ENCODE measurements at regions not wholly inside any gene's neighbourhood (a gene's known extent, or its start where the extent isn't known, plus 50 kb on each side); places are given as distances from the start of the nearest gene placed in this dataset.
A peak's percentile ranks its signal among the peaks of the same experiment; 100 is the strongest.

GRCh38 chr9:80070071-80070742 lies 498.4 kb downstream of the TLE4 start:
- DNase-seq (ENCODE audit: low spot score) = no peak

GRCh38 chr9:80066931-80067330 lies 495.2 kb downstream of the TLE4 start:
- peak; percentile 43 for DNase-seq (ENCODE audit: low spot score)

DNA sequence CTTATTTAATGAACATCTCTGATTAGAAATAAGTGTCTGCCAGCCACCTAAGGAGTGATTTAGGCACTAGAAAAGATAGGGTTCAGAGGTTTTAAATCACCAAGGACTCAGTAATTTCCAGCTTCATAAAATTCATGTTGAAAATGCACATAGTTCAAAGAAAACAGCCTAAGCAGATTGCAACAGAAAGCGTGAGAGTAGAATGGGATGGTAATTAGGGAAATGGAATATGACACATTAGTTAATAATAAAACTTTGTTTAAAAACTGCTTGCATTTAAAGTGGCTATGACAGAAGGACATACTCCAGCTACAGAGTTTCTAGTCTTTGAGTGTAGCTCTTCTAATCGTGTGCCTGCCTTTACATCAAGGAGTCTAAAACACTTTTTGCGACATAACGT lies 490.8 kb downstream of the TLE4 start:
- DNase-seq (ENCODE audit: low spot score) = no peak

DNA sequence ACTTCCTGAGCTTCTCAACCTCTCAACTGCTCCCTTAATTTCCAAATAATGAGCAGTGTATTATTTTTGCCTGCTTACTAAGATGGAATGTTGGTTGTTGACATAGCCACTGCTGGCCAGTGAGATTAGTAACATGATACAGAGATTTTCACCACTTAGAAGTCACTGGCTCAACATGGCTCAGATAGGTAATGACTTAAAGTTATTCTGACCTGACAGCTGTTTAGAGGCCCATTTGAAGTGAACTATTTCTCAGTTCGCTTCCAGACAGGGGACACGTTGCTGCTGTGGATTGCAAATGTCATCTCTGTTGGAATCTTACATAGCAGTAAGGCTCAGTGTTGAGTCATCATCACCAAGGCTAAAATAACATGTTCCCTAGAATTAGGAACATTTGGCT lies 490.2 kb downstream of the TLE4 start:
- DNase-seq (ENCODE audit: low spot score) = peak; percentile 25

- no peak for DNase-seq (ENCODE audit: low spot score)
Measured at GRCh38 chr9:80061096-80061495, 489.3 kb downstream of the TLE4 start.

GRCh38 chr9:80059979-80060378 lies 488.2 kb downstream of the TLE4 start:
- no peak for DNase-seq (ENCODE audit: low spot score)

GRCh38 chr9:80059191-80059590 lies 487.4 kb downstream of the TLE4 start:
- DNase-seq (ENCODE audit: low spot score) = no peak

DNA sequence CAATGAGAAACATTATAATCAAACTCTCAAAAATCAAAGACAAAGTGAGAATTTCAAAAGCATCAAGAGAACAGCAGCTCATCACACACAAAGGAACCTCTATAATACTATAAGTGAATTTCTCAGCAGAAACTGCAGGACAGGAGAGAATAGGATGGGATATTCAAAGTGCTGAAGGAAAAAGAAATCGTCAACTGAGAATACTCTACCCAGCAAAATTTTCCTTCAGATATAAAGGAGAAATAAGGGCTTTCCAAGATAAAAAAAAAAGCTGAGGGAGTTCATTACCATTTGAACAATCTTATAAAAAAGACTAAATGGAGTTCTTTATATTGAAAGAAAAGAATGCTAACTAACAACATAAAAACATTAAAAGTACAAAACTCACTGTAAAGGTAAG lies 481.1 kb downstream of the TLE4 start:
- no peak for DNase-seq (ENCODE audit: low spot score)

- DNase-seq (ENCODE audit: low spot score) = no peak
Measured at GRCh38 chr9:80049096-80049782, 477.5 kb downstream of the TLE4 start.

DNA sequence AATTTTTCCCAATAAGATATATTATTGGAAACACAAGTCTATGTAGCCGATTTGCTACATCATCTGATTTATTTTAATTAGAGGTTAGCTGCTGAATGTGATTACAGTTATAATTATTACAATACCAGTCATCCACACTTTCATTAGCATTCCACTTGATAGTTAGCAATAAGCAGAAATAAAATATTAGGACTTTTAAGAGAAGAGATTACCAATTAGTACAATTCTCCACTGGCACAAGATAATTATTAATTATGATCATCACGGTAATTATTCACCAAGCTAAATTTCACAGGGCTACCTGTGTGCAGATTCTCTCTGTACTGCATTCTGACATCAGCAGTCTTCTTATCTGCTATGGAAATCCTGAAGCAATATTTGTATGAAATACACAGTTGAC lies 474.7 kb downstream of the TLE4 start:
- DNase-seq (ENCODE audit: low spot score) = no peak

GRCh38 chr9:80041821-80042220 lies 470.1 kb downstream of the TLE4 start:
- no peak for DNase-seq (ENCODE audit: low spot score)

DNA sequence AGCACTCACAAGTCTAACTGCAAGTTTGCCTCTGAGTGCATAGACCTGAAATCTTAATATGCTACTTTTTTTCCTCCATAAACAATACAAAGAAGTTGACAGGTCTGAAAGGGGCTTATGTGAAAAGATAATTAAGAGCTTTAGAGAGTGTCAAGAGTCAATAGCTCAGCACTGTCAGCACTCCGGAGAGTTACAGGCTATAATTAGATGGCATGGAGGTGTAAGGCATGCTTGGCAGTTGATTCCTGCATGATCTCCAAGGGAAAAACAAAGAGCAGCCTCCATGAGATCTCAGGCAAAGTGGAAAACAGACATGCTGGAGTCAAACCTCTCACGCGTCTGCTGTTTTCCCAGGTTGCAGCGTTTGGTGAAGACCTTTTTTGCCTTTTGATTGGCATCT lies 468.7 kb downstream of the TLE4 start:
- DNase-seq (ENCODE audit: low spot score) = no peak

- no peak for DNase-seq (ENCODE audit: low spot score)
Measured at GRCh38 chr9:80030801-80031200, 459.0 kb downstream of the TLE4 start.

DNA sequence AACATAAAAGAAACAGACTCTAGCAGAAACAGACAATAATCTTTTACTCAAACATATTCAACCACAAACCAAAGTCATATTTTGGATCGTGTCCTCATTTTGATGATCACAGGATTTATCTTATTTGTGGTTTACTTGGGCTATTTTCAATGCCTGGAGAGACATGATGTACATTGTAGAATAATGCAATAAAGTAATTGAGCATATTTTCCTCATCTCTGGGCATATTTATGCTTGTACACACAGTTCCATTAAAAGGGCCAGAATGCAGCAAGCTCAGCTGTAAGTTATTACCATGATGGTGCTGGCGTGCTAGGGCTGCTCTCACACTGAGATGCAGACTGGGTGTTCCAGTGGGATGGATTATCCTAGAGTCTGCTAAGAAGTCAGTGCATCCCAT lies 456.7 kb downstream of the TLE4 start:
- DNase-seq (ENCODE audit: low spot score) = peak; percentile 31

GRCh38 chr9:80025796-80026520 lies 454.2 kb downstream of the TLE4 start:
- no peak for DNase-seq (ENCODE audit: low spot score)

GRCh38 chr9:80025131-80025530 lies 453.4 kb downstream of the TLE4 start:
- DNase-seq (ENCODE audit: low spot score) = no peak

DNA sequence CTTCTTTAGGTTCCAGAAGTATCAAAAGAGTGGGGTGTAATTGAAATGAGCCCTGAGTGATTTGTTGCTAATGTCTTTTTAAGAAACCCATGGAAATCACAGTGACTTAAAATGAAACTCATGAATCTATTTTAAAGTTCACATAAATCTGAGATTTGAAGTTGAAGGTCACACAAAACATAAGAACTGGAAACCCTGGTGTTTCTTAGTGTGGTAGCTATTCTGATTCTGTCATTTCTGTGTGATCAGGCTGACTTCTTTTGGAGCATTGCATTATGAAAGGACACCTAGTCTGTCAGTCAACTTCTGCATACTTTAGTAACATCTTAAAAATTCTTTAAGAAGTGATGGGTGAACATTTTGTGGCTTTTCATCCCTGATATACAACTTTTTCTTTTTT lies 448.8 kb downstream of the TLE4 start:
- no peak for DNase-seq (ENCODE audit: low spot score)

- no peak for DNase-seq (ENCODE audit: low spot score)
Measured at GRCh38 chr9:80020056-80020455, 448.3 kb downstream of the TLE4 start.

DNA sequence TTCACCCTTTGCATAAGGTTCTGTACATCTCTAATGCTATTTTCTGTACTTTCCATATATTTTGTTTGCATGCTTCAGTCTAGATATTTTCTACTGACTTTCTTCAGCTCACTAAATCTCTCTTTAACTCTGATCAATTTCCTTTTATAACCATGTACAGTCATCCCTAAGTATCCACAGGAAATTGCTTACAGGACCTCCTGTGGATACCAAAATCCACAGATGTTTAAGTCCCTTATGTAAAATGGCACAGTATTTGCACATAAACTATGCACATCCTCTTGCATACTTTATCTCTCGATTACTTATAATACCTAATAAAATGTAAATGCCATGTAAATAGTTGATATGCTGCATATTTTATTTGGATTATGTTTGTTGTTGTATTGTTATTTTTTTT lies 442.1 kb downstream of the TLE4 start:
- DNase-seq (ENCODE audit: low spot score) = no peak

DNA sequence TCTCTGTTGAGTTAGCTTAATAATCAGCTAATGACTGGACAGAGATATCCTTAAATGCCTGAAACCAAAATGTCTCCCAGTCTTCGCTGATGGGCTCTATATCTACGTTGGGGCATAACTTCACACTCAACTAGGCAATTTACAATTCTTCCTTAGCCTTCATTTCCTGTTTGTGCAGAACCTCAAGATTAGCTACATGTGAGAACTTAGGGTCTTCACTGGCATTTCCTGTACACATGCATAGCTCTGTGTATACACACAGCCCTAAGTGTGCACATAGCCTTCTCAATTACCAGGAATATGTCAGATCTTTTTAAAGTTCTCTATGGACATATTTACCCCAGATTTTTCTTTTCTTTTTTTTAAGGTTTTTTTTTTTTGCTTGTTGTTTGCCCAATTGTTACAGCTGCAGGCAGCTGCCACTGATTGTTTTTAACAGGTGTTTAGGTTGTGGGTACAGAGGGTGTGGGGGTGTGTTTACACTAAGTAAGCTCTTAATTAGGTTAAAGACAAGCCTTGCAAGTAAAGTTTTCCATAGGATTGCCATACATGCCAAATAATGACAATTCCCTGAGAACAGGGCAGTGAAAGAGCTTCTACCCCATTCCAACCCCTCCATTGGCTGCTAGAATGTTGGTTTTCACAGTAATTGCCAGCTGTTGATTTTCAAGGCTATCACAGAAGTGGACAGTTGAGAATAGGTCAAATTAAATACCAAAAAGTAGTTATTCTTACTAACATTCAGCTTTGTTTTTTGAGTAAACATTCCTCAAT lies 441.0 kb downstream of the TLE4 start:
- no peak for DNase-seq (ENCODE audit: low spot score)

DNA sequence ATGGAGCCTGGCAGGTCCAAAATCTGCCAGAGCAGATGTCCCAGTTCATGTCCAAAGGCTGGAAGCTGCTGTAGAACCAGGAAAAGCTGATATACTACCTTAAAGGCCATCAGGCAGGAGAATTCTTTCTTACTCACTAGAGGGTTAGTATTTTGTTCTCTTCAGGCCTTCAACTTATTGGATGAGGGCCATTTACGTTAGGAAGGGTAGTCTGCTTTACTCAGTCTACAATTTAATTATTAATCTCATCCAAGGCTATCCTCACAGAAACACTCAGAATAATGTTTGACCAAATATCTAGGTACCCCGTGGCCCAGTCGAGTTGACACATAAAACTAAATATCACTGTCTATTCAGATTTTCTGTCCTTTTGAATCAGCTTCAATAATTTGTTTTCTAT lies 437.4 kb downstream of the TLE4 start:
- no peak for DNase-seq (ENCODE audit: low spot score)

- DNase-seq (ENCODE audit: low spot score) = no peak
Measured at GRCh38 chr9:80004714-80005113, 432.9 kb downstream of the TLE4 start.

DNA sequence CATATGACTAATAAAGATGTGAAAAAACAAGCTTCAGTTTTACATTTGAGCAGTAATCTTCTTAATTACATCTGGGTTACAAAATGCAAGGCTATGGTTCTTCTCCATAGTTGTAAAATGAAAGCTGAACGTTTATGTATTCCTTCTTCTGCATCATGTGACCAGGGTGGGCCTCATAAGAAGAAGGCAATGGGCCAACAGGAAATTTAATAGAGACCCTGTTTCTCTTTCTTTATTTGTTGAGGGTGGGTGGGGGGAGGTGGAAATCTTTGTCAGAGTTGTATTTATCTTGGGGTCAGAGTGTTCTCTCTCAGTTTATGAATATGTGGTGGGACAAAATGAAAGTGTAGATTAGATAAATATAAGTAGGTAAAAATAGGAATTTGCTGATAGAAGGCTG lies 418.8 kb downstream of the TLE4 start:
- DNase-seq (ENCODE audit: low spot score) = no peak

Data from cerebellar cortex (tissue), 1 donor.